ENCODE measurements at regions not wholly inside any gene's neighbourhood (a gene's known extent, or its start where the extent isn't known, plus 50 kb on each side); places are given as distances from the start of the nearest gene placed in this dataset.

DNA sequence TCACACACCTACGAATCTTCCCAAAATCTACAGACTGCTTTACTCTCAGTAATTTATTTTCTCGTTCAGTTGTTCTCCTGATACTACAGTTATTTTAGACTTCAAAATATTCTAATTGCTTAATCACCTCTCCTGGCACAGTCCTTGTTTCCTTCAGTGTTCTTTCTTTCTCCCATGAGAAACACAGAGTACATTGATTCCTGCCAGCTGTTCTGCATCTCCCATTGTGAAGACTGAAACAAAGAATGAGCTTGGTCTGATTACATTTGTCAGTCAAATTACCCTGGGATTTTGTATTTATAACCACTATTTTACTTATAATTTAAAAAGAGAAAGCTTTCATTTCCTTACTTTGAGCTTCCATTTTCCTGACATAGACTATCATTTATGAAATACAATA is 63.9 kb upstream of the TANK start:
- Histone ChIP-seq H3K36me3 (no peaks in the 10 kb centered on the region), H3K4me1 (peaks cover 0 to 25% (median 0%) of the 10 kb centered on the region in 3 donors), H3K27me3 (no peaks in the 10 kb centered on the region), H3K4me3 (no peak overlapping the region), H3K9me3 (no peaks in the 10 kb centered on the region), H3K27ac (peak overlapping the region in 1 of 4 donors; percentile 38)
- TF ChIP-seq POLR2A (IDR thresholded peaks at IDR 0.05), result no peak
- TF ChIP-seq, protein P1, sequence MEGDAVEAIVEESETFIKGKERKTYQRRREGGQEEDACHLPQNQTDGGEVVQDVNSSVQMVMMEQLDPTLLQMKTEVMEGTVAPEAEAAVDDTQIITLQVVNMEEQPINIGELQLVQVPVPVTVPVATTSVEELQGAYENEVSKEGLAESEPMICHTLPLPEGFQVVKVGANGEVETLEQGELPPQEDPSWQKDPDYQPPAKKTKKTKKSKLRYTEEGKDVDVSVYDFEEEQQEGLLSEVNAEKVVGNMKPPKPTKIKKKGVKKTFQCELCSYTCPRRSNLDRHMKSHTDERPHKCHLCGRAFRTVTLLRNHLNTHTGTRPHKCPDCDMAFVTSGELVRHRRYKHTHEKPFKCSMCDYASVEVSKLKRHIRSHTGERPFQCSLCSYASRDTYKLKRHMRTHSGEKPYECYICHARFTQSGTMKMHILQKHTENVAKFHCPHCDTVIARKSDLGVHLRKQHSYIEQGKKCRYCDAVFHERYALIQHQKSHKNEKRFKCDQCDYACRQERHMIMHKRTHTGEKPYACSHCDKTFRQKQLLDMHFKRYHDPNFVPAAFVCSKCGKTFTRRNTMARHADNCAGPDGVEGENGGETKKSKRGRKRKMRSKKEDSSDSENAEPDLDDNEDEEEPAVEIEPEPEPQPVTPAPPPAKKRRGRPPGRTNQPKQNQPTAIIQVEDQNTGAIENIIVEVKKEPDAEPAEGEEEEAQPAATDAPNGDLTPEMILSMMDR (IDR thresholded peaks at IDR 0.05), result no peak
- DNase-seq, result no peak
- WGBS, 2 donors, result 26 to 41% methylated on average over 2 of the region's 2 CpGs
- intact Hi-C loops (cut with DNase I), result no loop called here

DNA sequence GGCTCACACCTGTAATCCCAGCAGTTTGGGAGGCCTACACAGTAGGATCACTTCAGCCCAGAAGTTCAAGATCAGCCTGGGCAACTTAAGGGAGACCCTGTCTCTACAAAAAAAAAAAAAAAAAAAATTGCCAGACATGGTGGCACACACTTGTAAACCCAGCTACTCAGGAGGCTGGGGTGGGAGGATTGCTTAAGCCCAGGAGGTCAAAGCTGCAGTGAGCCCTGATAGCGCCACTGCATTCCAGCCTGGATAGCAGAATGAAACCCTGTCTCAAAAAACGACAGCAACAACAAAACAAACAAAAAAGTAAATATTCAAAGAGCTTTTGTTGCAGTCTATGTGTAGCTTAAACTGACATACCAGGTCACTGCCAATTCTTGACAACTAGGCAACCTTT is 63.1 kb upstream of the TANK start:
- Histone ChIP-seq H3K36me3 (no peaks in the 10 kb centered on the region), H3K4me1 (peaks cover 0 to 29% (median 0%) of the 10 kb centered on the region in 3 donors), H3K4me3 (no peak overlapping the region), H3K27me3 (no peaks in the 10 kb centered on the region), H3K9me3 (no peaks in the 10 kb centered on the region), H3K27ac (no peak overlapping the region)
- WGBS, 2 donors, result 75 to 87% methylated on average over 2 of the region's 2 CpGs
- no peak for TF ChIP-seq POLR2A (IDR thresholded peaks at IDR 0.05)
- TF ChIP-seq, protein P1 (IDR thresholded peaks at IDR 0.05), result no peak
- intact Hi-C loops (cut with DNase I), result no loop called here
- DNase-seq, result no peak

DNA sequence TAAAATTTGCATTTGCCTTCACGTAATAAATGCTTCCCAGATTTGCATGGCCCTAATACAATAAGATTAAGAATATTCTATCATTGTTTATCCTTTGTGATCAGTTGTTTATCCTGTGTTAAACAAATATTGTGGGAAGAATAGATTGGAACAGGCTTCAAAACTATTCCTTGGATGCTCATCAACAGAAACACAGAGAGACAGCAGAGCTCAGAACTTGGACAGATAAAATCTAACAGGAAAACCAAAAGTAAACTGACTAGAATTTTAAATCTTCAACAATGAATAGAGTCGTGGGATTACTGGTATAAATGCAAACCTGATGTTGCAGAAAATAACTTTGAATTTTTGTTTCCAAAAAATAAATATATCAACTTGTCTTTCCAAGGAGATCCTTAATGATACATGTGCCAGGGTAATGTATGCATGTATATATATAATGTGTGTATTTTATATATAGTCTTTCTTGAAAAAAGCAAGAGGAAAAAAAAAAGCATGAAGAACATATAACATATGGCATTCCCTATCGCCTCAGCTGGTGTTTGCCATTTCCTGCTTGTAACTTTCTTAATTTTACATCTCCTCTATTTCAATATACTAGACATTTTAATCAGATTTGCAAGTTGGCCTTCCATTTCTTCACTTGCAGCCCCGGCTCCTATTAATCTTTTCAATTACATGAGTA is 59.9 kb upstream of the TANK start:
- no peak for DNase-seq
- H3K4me3 ChIP-seq, result no peak overlapping the region
- TF ChIP-seq, protein P1 (IDR thresholded peaks at IDR 0.05), result no peak
- TF ChIP-seq POLR2A (IDR thresholded peaks at IDR 0.05), result no peak
- no peaks in the 10 kb centered on the region for H3K27me3 ChIP-seq
- WGBS, 2 donors, result 56 to 61% methylated on average over 4 of the region's 4 CpGs
- peaks cover 0 to 41% (median 6%) of the 10 kb centered on the region in 3 donors for H3K4me1 ChIP-seq
- intact Hi-C loops (cut with DNase I), result no loop called here
- no peaks in the 10 kb centered on the region for H3K36me3 ChIP-seq
- H3K27ac ChIP-seq, result no peak overlapping the region
- no peaks in the 10 kb centered on the region for H3K9me3 ChIP-seq

DNA sequence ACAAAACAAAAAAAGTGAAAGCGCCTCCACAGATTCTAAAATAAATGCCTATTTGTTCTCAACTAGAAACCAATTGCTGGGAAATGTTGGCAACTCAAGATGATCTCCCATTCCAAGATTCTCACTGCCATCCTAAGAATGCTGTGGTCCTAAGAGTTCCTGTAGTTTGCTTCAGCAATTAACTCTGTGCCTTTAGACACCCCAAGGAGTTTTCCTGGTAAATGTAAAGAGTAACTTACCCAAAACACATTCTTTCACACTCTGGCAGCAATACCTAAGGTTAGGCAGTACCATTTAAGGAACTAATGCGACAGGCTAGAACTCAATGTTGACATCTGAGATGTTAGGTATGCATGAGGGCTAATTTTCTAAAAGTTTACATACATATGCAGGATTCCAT is 58.8 kb upstream of the TANK start:
- TF ChIP-seq, protein P1 (IDR thresholded peaks at IDR 0.05), result no peak
- TF ChIP-seq POLR2A (IDR thresholded peaks at IDR 0.05), result no peak
- Histone ChIP-seq H3K27ac (peak overlapping the region in 1 of 4 donors; percentile 27), H3K36me3 (no peaks in the 10 kb centered on the region), H3K27me3 (no peaks in the 10 kb centered on the region), H3K4me1 (peaks cover 0 to 36% (median 6%) of the 10 kb centered on the region in 3 donors), H3K4me3 (no peak overlapping the region), H3K9me3 (no peaks in the 10 kb centered on the region)
- DNase-seq, result no peak
- intact Hi-C loops (cut with DNase I), result no loop called here
- 62 to 68% methylated on average over 2 of the region's 2 CpGs for WGBS, 2 donors

DNA sequence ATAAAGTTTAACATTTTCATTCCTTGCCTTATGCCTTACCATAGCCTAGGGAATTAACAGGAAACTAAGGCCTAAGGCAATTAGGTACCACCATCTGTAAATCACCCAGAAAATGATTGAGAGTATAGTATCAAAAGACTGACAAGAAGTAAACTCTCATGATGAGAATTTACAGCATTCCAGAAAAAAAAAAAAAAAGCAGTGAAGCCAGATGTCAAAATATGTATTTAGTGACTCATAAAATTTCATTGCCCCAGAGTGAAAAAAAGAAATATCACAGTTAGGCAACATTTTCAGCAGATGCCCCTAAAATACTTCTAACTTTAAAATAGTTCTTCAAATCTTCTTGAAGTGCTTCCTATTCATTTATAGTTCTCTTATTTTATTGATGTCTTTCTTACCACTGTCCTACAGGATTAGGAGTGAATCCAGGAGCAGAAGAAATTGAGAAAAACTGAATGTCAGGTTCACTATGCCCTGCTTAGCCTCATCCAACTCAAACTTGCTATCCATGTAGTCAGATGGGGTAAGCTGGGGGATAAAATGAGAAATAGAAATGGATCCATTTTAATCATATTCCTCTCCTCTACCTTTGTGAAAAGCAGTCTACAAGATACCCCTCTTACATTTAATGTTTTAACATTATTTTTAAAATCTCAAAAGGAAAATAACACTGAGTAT is 57.3 kb upstream of the TANK start:
- H3K4me3 ChIP-seq, result no peak overlapping the region
- intact Hi-C loops (cut with DNase I), result no loop called here
- H3K27me3 ChIP-seq, result no peaks in the 10 kb centered on the region
- no peak for TF ChIP-seq POLR2A (IDR thresholded peaks at IDR 0.05)
- TF ChIP-seq, protein P1 (IDR thresholded peaks at IDR 0.05), result no peak
- peaks cover 0 to 28% (median 6%) of the 10 kb centered on the region in 3 donors for H3K4me1 ChIP-seq
- H3K36me3 ChIP-seq, result no peaks in the 10 kb centered on the region
- no peak for DNase-seq
- no peak overlapping the region for H3K27ac ChIP-seq
- H3K9me3 ChIP-seq, result no peaks in the 10 kb centered on the region

All from esophagus squamous epithelium (tissue), 5 donors.